Effector CD4-positive, alpha-beta T cell (primary cell): ENCODE measurements at regions not wholly inside any gene's neighbourhood (a gene's known extent, or its start where the extent isn't known, plus 50 kb on each side); places are given as distances from the start of the nearest gene placed in this dataset.
"Not testable (repeated sequence)": the region's sequence is repeated elsewhere in the genome, so short reads cannot be mapped to it uniquely, and the experiment has no call there.

Source experiments
- DNase-seq: peaks from one replicate; pipeline ENCODE4 v3.0.0-alpha.2; 2020

GRCh38 chr1:4227986-4228385 lies 327.9 kb upstream of the C1orf174 start:
- no peak for DNase-seq

- DNase-seq, result no peak
Observed at GRCh38 chr1:4253935-4254334, 353.9 kb upstream of the C1orf174 start.

GRCh38 chr1:4256351-4256750 lies 356.3 kb upstream of the C1orf174 start:
- no peak for DNase-seq

- DNase-seq, result not testable (repeated sequence)
Observed at GRCh38 chr1:4258146-4258777, 358.2 kb upstream of the C1orf174 start.

- DNase-seq, result no peak
Observed at GRCh38 chr1:4261327-4261726, 361.3 kb upstream of the C1orf174 start.

GRCh38 chr1:4262665-4263064 lies 362.6 kb upstream of the C1orf174 start:
- no peak for DNase-seq

- no peak for DNase-seq
Observed at GRCh38 chr1:4263699-4264098, 363.6 kb upstream of the C1orf174 start.

GRCh38 chr1:4265836-4266235 lies 365.8 kb upstream of the C1orf174 start:
- no peak for DNase-seq

GRCh38 chr1:4267381-4268261 lies 367.5 kb upstream of the C1orf174 start:
- DNase-seq, result no peak

- DNase-seq, result no peak
Observed at GRCh38 chr1:4268262-4268888, 368.3 kb upstream of the C1orf174 start.

- no peak for DNase-seq
Observed at GRCh38 chr1:4268889-4269284, 368.8 kb upstream of the C1orf174 start.

GRCh38 chr1:4269330-4269729 lies 369.3 kb upstream of the C1orf174 start:
- no peak for DNase-seq

GRCh38 chr1:4269952-4270570 lies 370.0 kb upstream of the C1orf174 start:
- DNase-seq, result no peak

- DNase-seq, result no peak
Observed at GRCh38 chr1:4270651-4271337, 370.7 kb upstream of the C1orf174 start.

- no peak for DNase-seq
Observed at GRCh38 chr1:4271338-4271998, 371.4 kb upstream of the C1orf174 start.

GRCh38 chr1:4272568-4272967 lies 372.5 kb upstream of the C1orf174 start:
- DNase-seq, result no peak

GRCh38 chr1:4273243-4273642 lies 373.2 kb upstream of the C1orf174 start:
- DNase-seq, result no peak

- no peak for DNase-seq
Observed at GRCh38 chr1:4273747-4274146, 373.7 kb upstream of the C1orf174 start.

GRCh38 chr1:4275083-4275482 lies 375.0 kb upstream of the C1orf174 start:
- no peak for DNase-seq

- DNase-seq, result no peak
Observed at GRCh38 chr1:4276238-4276637, 376.2 kb upstream of the C1orf174 start.

GRCh38 chr1:4277598-4277997 lies 376.8 kb upstream of the AJAP1 start:
- no peak for DNase-seq

- DNase-seq, result no peak
Observed at GRCh38 chr1:4284976-4285375, 369.4 kb upstream of the AJAP1 start.
